Brain microvascular endothelial cell (primary cell): ENCODE measurements at regions not wholly inside any gene's neighbourhood (a gene's known extent, or its start where the extent isn't known, plus 50 kb on each side); places are given as distances from the start of the nearest gene placed in this dataset.

Experiments used
- DNase-seq: peaks from one replicate; pipeline ENCODE4 v3.0.0-alpha.2; 2020
- H3K27ac ChIP-seq: fragments of 250-450 bp; sonication (Bioruptor Pico); 2 replicates; pipeline ENCODE4 v1.5.1; 2020; ENCODE audit warnings: mild to moderate bottlenecking, moderate library complexity
- H3K27me3 ChIP-seq: fragments of 250-450 bp; sonication (Bioruptor Pico); replicated peaks from 2 replicates; pipeline ENCODE4 v1.5.1; 2020; ENCODE audit warnings: mild to moderate bottlenecking
- H3K36me3 ChIP-seq: fragments of 250-450 bp; sonication (Bioruptor Pico); replicated peaks from 2 replicates; pipeline ENCODE4 v1.5.1; 2020; ENCODE audit warnings: mild to moderate bottlenecking
- H3K4me3 ChIP-seq: 2 replicates; pipeline ENCODE4 v1.5.1; 2011; ENCODE audit warnings: low read depth, mild to moderate bottlenecking, control low read depth, low read length, moderate library complexity
- CTCF ChIP-seq: IDR thresholded peaks from 2 replicates; pipeline ENCODE4 v1.5.1; 2011; ENCODE audit warnings: low read depth, mild to moderate bottlenecking, moderate library complexity, low read length, control low read depth, inconsistent platforms; ENCODE audit errors: missing control alignments
- in situ Hi-C: cut with HindIII; loops from 2 replicates; pipeline ENCODE4 v1.10.0; 2017; ENCODE audit warnings: low sequenced_read_pairs, low pct_ligation_motif_present

GRCh38 chr18:14928396-14928795, 180.4 kb downstream of the ANKRD30B start:
- in situ Hi-C loops = no loop called here
- Histone ChIP-seq H3K36me3 (no peaks in the 10 kb centered on the region), H3K4me3 (no peak overlapping the region), H3K27ac (no peak overlapping the region), H3K27me3 (no peaks in the 10 kb centered on the region)
- TF ChIP-seq CTCF = no peak
- DNase-seq = no peak

GRCh38 chr18:14930076-14930475, 182.1 kb downstream of the ANKRD30B start:
- Histone ChIP-seq H3K27ac (no peak overlapping the region), H3K4me3 (no peak overlapping the region), H3K36me3 (no peaks in the 10 kb centered on the region), H3K27me3 (no peaks in the 10 kb centered on the region)
- no peak for DNase-seq
- in situ Hi-C loops = no loop called here
- TF ChIP-seq CTCF = no peak

- TF ChIP-seq CTCF = no peak
- H3K27me3 ChIP-seq = no peaks in the 10 kb centered on the region
- no peak overlapping the region for H3K4me3 ChIP-seq
- in situ Hi-C loops = no loop called here
- H3K36me3 ChIP-seq = no peaks in the 10 kb centered on the region
- H3K27ac ChIP-seq = no peak overlapping the region
- DNase-seq = no peak
Observed at GRCh38 chr18:14930576-14930975, 182.6 kb downstream of the ANKRD30B start.

GRCh38 chr18:14933049-14933851, 185.3 kb downstream of the ANKRD30B start:
- no peak overlapping the region for H3K27ac ChIP-seq
- no peak for DNase-seq
- TF ChIP-seq CTCF = no peak
- in situ Hi-C loops = no loop called here
- H3K27me3 ChIP-seq = no peaks in the 10 kb centered on the region
- no peak overlapping the region for H3K4me3 ChIP-seq
- no peaks in the 10 kb centered on the region for H3K36me3 ChIP-seq

GRCh38 chr18:14933964-14934363, 186.0 kb downstream of the ANKRD30B start:
- in situ Hi-C loops = no loop called here
- no peak for TF ChIP-seq CTCF
- Histone ChIP-seq H3K27ac (no peak overlapping the region), H3K4me3 (no peak overlapping the region), H3K27me3 (no peaks in the 10 kb centered on the region), H3K36me3 (no peaks in the 10 kb centered on the region)
- DNase-seq = no peak

GRCh38 chr18:14935210-14935609, 187.2 kb downstream of the ANKRD30B start:
- Histone ChIP-seq H3K27me3 (no peaks in the 10 kb centered on the region), H3K36me3 (no peaks in the 10 kb centered on the region), H3K4me3 (no peak overlapping the region), H3K27ac (no peak overlapping the region)
- in situ Hi-C loops = no loop called here
- TF ChIP-seq CTCF = no peak
- DNase-seq = no peak
